CD8-positive, alpha-beta memory T cell (primary cell): ENCODE measurements at regions not wholly inside any gene's neighbourhood (a gene's known extent, or its start where the extent isn't known, plus 50 kb on each side); places are given as distances from the start of the nearest gene placed in this dataset.

Experiments
- CTCF ChIA-PET: fragments of 350-600 bp; sonication (Branson Sonifier 250); formaldehyde crosslinking; loops from one replicate; lab custom pipeline; 2021; ENCODE audit warnings: antibody characterized with exemption; lab: Charles Lee
- POLR2A ChIA-PET: fragments of 350-600 bp; sonication (Branson Sonifier 250); formaldehyde crosslinking; loops from one replicate; lab custom pipeline; 2021; ENCODE audit warnings: antibody characterized with exemption; lab: Charles Lee
- DNase-seq, 5 donors: peaks; one replicate each; pipeline versions ENCODE4 v3.0.0 to v3.0.0-alpha.2; 2020 to 2022; ENCODE audit warnings: mixed read lengths in 1 of 5
- H3K27ac ChIP-seq: one replicate; pipeline ENCODE4 v1.7.0; 2013; ENCODE audit warnings: low read depth, mild to moderate bottlenecking, low read length, moderate library complexity
- H3K27me3 ChIP-seq: 2 replicates; pipeline ENCODE4 v1.7.0; 2013; ENCODE audit warnings: low read length, mild to moderate bottlenecking; ENCODE audit not compliant: insufficient read depth, poor library complexity, severe bottlenecking
- H3K36me3 ChIP-seq: 2 replicates; pipeline ENCODE4 v1.7.0; 2013; ENCODE audit warnings: mild to moderate bottlenecking, low read length, moderate library complexity; ENCODE audit not compliant: insufficient read depth
- H3K4me1 ChIP-seq: 2 replicates; pipeline ENCODE4 v1.7.0; 2013; ENCODE audit warnings: mild to moderate bottlenecking, low read length, moderate library complexity; ENCODE audit not compliant: insufficient read depth
- H3K4me3 ChIP-seq: 2 replicates; pipeline ENCODE4 v1.7.0; 2013; ENCODE audit warnings: mild to moderate bottlenecking, low read length
- H3K9me3 ChIP-seq: 2 replicates; pipeline ENCODE4 v1.7.0; 2013; ENCODE audit warnings: mild to moderate bottlenecking, low read length
- H3K27ac Mint-ChIP-seq, 8 donors: one replicate each; pipeline ENCODE4 v1.8.0; 2020 to 2021; ENCODE audit warnings: mixed read lengths in 8 of 8, mild to moderate bottlenecking in 6 of 8, inconsistent platforms in 3 of 8, moderate library complexity in 3 of 8
- H3K27me3 Mint-ChIP-seq, 2 donors: one replicate each; pipeline ENCODE4 v1.8.0; 2020 to 2021; ENCODE audit warnings: mixed read lengths in 2 of 2, mild to moderate bottlenecking in 1 of 2, moderate library complexity in 1 of 2
- H3K36me3 Mint-ChIP-seq, 3 donors: one replicate each; pipeline ENCODE4 v1.8.0; 2020 to 2021; ENCODE audit warnings: mixed read lengths in 3 of 3, inconsistent platforms in 1 of 3, mild to moderate bottlenecking in 1 of 3
- H3K4me1 Mint-ChIP-seq, 3 donors: one replicate each; pipeline ENCODE4 v1.8.0; 2020 to 2021; ENCODE audit warnings: mixed read lengths in 3 of 3, inconsistent platforms in 1 of 3, mild to moderate bottlenecking in 1 of 3
- H3K4me3 Mint-ChIP-seq, 7 donors: one replicate each; pipeline ENCODE4 v1.8.0; 2020 to 2021; ENCODE audit warnings: mixed read lengths in 7 of 7, mild to moderate bottlenecking in 6 of 7, moderate library complexity in 4 of 7, inconsistent platforms in 2 of 7
- H3K9me3 Mint-ChIP-seq, 5 donors: one replicate each; pipeline ENCODE4 v1.8.0; 2020 to 2022; ENCODE audit warnings: mixed read lengths in 5 of 5, mild to moderate bottlenecking in 3 of 5, moderate library complexity in 2 of 5, inconsistent platforms in 1 of 5

DNA sequence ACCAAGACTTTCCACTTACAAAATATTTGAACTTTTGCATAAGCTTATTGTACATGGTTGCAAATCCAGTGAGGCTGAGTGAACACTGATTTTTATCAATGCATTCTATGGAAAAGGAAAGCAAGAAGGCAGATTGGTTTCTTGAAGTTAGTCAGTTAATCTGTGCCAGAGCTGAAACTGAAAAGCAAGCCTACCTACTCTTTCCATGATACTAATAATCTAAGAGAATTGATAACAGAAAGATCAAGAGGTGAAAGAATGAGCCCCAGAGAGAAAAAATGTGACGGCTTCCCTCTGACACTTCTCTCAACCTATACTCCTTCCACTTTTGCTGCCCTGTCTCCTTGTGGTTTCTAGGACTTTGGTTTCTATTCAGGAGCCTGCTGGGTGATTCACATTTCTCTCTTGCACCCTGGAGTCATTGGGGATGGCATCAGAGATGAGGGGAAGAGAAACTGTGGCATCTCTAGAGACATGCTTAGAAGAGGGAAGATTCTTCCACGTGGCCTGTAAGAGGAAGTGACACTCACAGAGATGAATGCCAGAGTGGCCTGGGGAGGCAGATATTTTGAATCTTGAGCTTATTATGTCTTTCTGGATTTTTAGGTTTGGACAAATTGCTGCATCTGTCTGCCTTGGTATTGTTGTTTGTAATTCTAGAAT lies 158.6 kb upstream of the RIMS1 start:
- H3K27me3 ChIP-seq = no peaks in the 10 kb centered on the region
- H3K9me3 Mint-ChIP-seq = peaks cover 0 to 6% (median 0%) of the 10 kb centered on the region in 5 donors
- H3K36me3 ChIP-seq = no peaks in the 10 kb centered on the region
- CTCF ChIA-PET = no interaction called here
- H3K9me3 ChIP-seq = no peaks in the 10 kb centered on the region
- H3K36me3 Mint-ChIP-seq = no peaks in the 10 kb centered on the region
- no peak overlapping the region for H3K4me3 Mint-ChIP-seq
- no peak overlapping the region for H3K27ac ChIP-seq
- no peak overlapping the region for H3K4me3 ChIP-seq
- H3K4me1 Mint-ChIP-seq = no peaks in the 10 kb centered on the region
- H3K4me1 ChIP-seq = no peaks in the 10 kb centered on the region
- no peak overlapping the region for H3K27ac Mint-ChIP-seq
- no peak for DNase-seq
- no peaks in the 10 kb centered on the region for H3K27me3 Mint-ChIP-seq
- POLR2A ChIA-PET = no interaction called here

DNA sequence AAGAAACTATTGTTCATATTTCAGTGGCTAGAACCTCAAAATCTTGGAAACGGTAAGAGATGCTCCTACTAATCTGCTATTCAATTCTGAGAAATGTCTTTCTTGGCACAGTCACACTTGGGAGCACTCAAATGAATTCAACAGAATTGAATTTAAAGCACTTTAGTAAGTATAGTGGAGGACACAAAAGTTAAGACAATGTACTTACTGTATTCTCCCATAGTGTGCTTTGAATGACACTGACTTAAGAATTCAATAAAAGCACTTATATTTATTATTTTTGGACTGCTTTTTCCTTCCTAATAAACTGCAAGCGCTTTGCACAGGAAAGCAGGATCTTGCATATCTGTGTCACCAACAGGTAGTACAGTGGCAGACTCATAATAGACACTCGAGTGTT lies 156.1 kb upstream of the RIMS1 start:
- H3K4me1 ChIP-seq = no peaks in the 10 kb centered on the region
- H3K4me3 ChIP-seq = no peak overlapping the region
- Mint-ChIP-seq H3K4me3 (no peak overlapping the region), H3K27ac (no peak overlapping the region), H3K36me3 (no peaks in the 10 kb centered on the region), H3K27me3 (no peaks in the 10 kb centered on the region), H3K9me3 (peaks cover 0 to 6% (median 0%) of the 10 kb centered on the region in 5 donors), H3K4me1 (no peaks in the 10 kb centered on the region)
- POLR2A ChIA-PET = no interaction called here
- H3K27ac ChIP-seq = no peak overlapping the region
- CTCF ChIA-PET = no interaction called here
- DNase-seq = no peak
- H3K36me3 ChIP-seq = no peaks in the 10 kb centered on the region
- no peaks in the 10 kb centered on the region for H3K27me3 ChIP-seq
- H3K9me3 ChIP-seq = no peaks in the 10 kb centered on the region

DNA sequence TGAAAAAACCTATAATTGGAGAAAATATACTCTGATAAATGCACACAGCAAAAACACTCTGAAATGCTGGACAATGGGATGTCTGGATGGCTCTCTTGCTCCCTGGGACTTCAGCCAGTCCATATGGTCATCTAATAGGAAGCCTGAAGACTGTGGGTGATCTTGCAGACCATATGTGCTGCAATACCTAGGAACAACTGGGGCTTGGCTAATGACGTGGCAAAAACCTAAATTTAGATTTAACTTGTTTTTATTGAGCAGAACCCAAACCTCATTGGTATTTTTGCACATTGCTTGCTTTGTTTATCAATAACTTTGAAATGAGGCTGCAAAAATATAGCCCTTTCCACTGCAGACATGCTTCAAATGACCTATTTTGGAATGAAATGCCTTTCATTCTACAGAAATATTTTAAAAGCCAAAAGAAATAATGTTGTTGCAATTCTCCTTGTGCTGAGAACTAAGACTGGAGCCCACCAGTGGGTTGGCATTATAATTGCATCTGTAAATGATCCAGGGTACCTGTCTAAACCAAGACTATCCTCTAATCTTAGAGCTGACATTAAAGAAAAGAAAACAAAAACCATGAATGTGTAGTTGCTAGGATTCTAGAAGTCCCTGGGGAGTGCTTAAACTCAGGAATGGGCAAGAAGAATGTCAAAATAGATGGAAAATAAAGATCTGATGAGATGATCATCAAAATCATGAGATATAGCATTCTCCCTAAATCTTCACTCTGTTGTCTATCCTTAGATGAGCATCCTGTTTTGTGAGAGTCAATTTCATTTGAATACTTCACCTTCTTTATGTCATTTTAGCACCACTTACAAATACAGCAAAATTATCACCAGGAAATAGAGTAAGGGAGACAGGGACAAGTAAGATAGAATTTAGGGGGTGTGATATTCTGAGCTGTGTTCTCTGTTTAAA lies 152.1 kb upstream of the RIMS1 start:
- no peak for DNase-seq
- peaks cover 0 to 1% (median 0%) of the 10 kb centered on the region in 3 donors for H3K36me3 Mint-ChIP-seq
- H3K4me1 Mint-ChIP-seq = no peaks in the 10 kb centered on the region
- H3K36me3 ChIP-seq = no peaks in the 10 kb centered on the region
- H3K27ac Mint-ChIP-seq = no peak overlapping the region
- H3K27me3 ChIP-seq = no peaks in the 10 kb centered on the region
- H3K4me1 ChIP-seq = no peaks in the 10 kb centered on the region
- H3K9me3 Mint-ChIP-seq = peaks cover 0 to 6% (median 0%) of the 10 kb centered on the region in 5 donors
- no peak overlapping the region for H3K27ac ChIP-seq
- no peak overlapping the region for H3K4me3 ChIP-seq
- POLR2A ChIA-PET = no interaction called here
- CTCF ChIA-PET = no interaction called here
- H3K27me3 Mint-ChIP-seq = no peaks in the 10 kb centered on the region
- no peak overlapping the region for H3K4me3 Mint-ChIP-seq
- no peaks in the 10 kb centered on the region for H3K9me3 ChIP-seq

DNA sequence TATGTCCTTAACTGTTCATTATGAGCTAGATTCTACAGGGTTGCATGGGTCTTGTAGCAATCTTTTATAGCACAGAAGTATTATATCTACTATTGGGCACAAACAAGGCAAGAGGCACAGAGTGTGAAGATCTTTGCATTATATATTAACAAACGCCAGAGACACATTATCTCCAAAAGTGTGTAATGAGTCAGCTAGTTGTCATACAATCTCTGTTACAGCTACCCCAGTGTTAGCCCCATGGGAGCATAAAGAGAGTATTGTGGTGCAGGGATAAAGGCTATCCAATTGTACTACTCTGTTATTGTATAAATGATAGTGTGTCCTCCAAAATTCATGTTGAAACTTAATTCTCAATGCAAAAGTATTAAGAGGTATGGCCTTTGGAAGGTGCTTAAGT lies 148.4 kb upstream of the RIMS1 start:
- Mint-ChIP-seq H3K27ac (no peak overlapping the region), H3K4me3 (no peak overlapping the region), H3K9me3 (no peaks in the 10 kb centered on the region), H3K4me1 (no peaks in the 10 kb centered on the region), H3K36me3 (peaks cover 0 to 1% (median 0%) of the 10 kb centered on the region in 3 donors), H3K27me3 (no peaks in the 10 kb centered on the region)
- Histone ChIP-seq H3K27ac (no peak overlapping the region), H3K27me3 (no peaks in the 10 kb centered on the region), H3K4me3 (no peak overlapping the region), H3K9me3 (no peaks in the 10 kb centered on the region), H3K36me3 (no peaks in the 10 kb centered on the region), H3K4me1 (no peaks in the 10 kb centered on the region)
- CTCF ChIA-PET = no interaction called here
- DNase-seq = no peak
- POLR2A ChIA-PET = no interaction called here

DNA sequence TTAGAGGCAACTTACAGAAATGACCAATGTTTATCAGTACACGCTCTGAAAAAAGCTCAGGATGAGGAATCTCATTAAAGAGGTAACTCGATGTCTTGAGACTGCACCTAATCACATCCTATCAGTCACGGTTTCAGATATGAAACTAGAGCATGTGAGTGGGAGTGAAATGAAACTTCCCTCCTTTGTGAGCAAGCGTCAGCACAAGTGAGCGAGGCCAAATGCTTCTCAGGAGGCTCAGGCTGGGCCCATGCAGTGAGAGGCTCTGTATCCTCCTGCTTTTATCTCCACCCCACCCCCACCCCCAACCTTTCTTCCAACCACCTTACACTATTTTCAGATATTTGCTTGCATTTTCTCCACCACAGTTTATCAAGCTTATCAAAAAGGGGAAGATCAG lies 140.8 kb upstream of the RIMS1 start:
- POLR2A ChIA-PET = no interaction called here
- Histone ChIP-seq H3K36me3 (no peaks in the 10 kb centered on the region), H3K9me3 (no peaks in the 10 kb centered on the region), H3K27ac (no peak overlapping the region), H3K27me3 (no peaks in the 10 kb centered on the region), H3K4me3 (no peak overlapping the region), H3K4me1 (no peaks in the 10 kb centered on the region)
- Mint-ChIP-seq H3K4me3 (no peak overlapping the region), H3K27ac (no peak overlapping the region), H3K9me3 (no peaks in the 10 kb centered on the region), H3K36me3 (no peaks in the 10 kb centered on the region), H3K27me3 (peaks cover 0 to 1% of the 10 kb centered on the region in 2 donors), H3K4me1 (no peaks in the 10 kb centered on the region)
- DNase-seq = no peak
- CTCF ChIA-PET = no interaction called here

DNA sequence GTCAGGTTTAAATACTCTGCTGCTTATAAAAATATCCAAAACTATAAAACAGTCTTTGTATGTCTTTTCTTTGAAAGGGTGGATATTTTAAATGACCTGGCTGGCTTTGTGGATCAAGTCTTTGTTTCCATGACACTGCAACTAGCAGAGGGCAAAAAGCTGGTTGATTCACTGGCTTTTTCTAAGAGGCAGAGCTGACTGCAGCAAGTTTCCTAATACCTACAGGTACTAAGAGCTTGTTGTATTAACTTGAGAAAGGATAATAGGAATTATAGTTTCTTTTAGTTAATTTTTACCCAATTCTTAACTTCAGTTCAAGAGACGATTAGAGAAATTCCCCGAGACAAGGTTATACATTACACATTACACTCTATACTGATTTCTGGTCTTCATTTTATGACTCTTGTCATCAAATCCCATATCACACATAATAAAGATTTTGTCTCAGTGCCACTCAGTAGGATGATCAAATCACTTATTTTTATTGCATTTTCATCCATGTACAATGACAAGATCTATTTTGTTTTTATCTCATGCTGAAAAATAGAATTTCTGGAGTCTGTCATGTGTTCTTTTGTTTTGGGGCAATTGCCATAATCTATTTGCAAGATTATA lies 120.1 kb upstream of the RIMS1 start:
- no peak overlapping the region for H3K27ac ChIP-seq
- H3K9me3 Mint-ChIP-seq = peaks cover 0 to 7% (median 2%) of the 10 kb centered on the region in 5 donors
- no peak overlapping the region for H3K4me3 ChIP-seq
- no peaks in the 10 kb centered on the region for H3K27me3 Mint-ChIP-seq
- POLR2A ChIA-PET = no interaction called here
- H3K27ac Mint-ChIP-seq = no peak overlapping the region
- no peaks in the 10 kb centered on the region for H3K36me3 ChIP-seq
- no peaks in the 10 kb centered on the region for H3K4me1 ChIP-seq
- H3K27me3 ChIP-seq = no peaks in the 10 kb centered on the region
- no peak overlapping the region for H3K4me3 Mint-ChIP-seq
- CTCF ChIA-PET = no interaction called here
- no peaks in the 10 kb centered on the region for H3K4me1 Mint-ChIP-seq
- DNase-seq = no peak
- no peaks in the 10 kb centered on the region for H3K36me3 Mint-ChIP-seq
- H3K9me3 ChIP-seq = no peaks in the 10 kb centered on the region

DNA sequence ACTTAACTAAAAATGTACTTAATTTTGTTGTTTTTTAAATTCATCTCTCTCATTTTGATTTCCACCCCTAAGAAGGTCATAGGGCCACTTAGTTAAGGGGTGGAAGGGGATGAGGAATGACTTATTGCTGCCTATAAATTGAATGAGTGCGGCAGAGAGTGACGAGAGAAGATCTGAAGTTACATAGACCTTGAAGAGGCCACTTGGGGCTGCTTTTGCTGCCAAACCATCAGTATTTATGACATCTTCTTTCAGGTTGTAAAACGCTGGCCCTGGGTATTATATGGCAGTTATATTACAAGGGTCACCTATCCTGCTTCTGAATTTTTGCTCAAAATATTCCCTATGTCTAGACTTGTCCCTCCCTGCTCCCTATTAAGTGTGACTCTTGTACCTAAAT lies 119.6 kb upstream of the RIMS1 start:
- no peaks in the 10 kb centered on the region for H3K4me1 ChIP-seq
- no peaks in the 10 kb centered on the region for H3K27me3 ChIP-seq
- peaks cover 0 to 8% (median 2%) of the 10 kb centered on the region in 5 donors for H3K9me3 Mint-ChIP-seq
- peak overlapping the region in 1 of 8 donors; percentile 14 for H3K27ac Mint-ChIP-seq
- no peaks in the 10 kb centered on the region for H3K9me3 ChIP-seq
- H3K36me3 ChIP-seq = no peaks in the 10 kb centered on the region
- H3K4me3 ChIP-seq = no peak overlapping the region
- ChIA-PET POLR2A (no interaction called here), CTCF (no interaction called here)
- H3K4me1 Mint-ChIP-seq = no peaks in the 10 kb centered on the region
- H3K27ac ChIP-seq = no peak overlapping the region
- DNase-seq = no peak
- no peaks in the 10 kb centered on the region for H3K27me3 Mint-ChIP-seq
- no peak overlapping the region for H3K4me3 Mint-ChIP-seq
- H3K36me3 Mint-ChIP-seq = no peaks in the 10 kb centered on the region

DNA sequence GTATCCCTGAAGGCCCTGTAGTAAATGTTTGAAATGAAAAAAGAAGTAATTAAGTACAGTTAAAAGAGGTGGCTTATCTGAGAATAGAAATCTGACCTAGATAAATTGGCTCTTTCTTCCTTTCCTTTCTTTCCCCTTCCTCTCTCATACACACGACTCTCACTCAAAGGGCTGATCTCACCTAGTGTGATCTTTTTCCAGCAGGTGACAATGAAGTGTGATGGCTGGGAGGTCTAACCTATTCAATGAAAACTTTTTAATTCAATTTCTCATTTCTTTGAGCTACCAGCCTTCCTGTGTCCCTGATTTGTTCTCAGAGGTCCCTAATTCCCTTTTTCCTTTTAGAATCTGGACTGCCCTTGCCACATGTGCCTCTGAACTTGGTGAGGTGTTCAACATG lies 118.0 kb upstream of the RIMS1 start:
- Mint-ChIP-seq H3K27ac (no peak overlapping the region), H3K27me3 (no peaks in the 10 kb centered on the region), H3K9me3 (peaks cover 2 to 8% (median 5%) of the 10 kb centered on the region in 5 donors), H3K4me3 (no peak overlapping the region), H3K36me3 (no peaks in the 10 kb centered on the region), H3K4me1 (no peaks in the 10 kb centered on the region)
- CTCF ChIA-PET = no interaction called here
- Histone ChIP-seq H3K4me3 (no peak overlapping the region), H3K4me1 (no peaks in the 10 kb centered on the region), H3K9me3 (no peaks in the 10 kb centered on the region), H3K27me3 (no peaks in the 10 kb centered on the region), H3K36me3 (no peaks in the 10 kb centered on the region), H3K27ac (no peak overlapping the region)
- POLR2A ChIA-PET = no interaction called here
- no peak for DNase-seq
